Epithelial cell of proximal tubule (primary cell): ENCODE measurements at regions not wholly inside any gene's neighbourhood (a gene's known extent, or its start where the extent isn't known, plus 50 kb on each side); places are given as distances from the start of the nearest gene placed in this dataset.

Source experiments
- DNase-seq: peaks from one replicate; pipeline ENCODE4 v3.0.0-alpha.2; 2011; ENCODE audit warnings: low read depth
- H3K4me3 ChIP-seq: 2 replicates; pipeline ENCODE4 v1.5.1; 2011; ENCODE audit warnings: low read depth, mild to moderate bottlenecking, low read length
- CTCF ChIP-seq: conservative IDR thresholded peaks from 2 replicates; pipeline ENCODE4 v1.5.1; 2012; ENCODE audit warnings: low read depth, mild to moderate bottlenecking, low read length

DNA sequence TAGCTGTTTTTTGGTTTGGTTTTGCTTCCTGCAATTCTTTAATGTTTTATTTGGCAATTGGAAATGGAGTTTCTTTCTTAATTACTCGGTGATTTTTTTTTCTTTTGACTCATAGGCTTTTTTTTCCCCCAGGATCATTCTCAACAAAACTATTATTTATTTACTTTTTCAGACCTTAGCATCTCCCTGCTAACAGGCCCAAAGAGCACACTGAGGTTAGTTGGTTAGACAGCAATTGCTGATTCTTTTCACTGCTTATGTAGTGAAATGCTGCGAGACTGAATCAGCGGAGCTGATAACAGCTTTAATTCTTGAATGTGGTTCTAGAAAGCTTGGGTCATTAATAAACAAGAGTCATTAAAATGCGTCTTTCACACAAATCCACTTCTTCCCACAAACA is 79.1 kb upstream of the ZFP64 start:
- no peak overlapping the region for H3K4me3 ChIP-seq
- no peak for TF ChIP-seq CTCF
- no peak for DNase-seq

DNA sequence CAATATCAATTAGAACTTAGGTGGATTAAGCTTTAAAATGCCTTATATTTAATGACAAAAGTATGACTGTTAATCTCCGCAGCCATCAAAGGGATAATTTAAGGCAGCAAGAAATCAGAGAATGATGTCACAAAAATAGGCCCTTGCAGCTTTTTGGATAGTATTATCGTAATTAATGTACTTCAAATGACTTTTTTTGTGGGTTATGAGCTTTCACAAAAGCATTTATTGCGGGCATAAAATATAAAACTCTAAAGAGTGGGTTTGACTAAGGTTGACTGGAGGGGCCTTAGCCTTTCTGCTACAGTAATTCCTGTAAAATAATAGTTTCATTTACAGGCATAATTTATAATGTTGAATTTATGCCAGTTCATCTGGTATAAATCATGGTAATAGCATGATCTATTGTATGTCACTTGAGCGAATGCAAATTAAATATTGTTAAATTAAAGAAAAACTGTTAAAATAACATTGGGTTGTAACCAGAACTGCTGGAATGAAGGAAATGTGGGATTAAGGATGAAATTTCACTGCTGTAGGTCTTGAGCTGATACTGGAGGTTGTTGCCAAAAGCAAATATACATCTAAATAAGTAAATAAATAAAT is 78.5 kb upstream of the ZFP64 start:
- TF ChIP-seq CTCF, result no peak
- H3K4me3 ChIP-seq, result no peak overlapping the region
- no peak for DNase-seq

DNA sequence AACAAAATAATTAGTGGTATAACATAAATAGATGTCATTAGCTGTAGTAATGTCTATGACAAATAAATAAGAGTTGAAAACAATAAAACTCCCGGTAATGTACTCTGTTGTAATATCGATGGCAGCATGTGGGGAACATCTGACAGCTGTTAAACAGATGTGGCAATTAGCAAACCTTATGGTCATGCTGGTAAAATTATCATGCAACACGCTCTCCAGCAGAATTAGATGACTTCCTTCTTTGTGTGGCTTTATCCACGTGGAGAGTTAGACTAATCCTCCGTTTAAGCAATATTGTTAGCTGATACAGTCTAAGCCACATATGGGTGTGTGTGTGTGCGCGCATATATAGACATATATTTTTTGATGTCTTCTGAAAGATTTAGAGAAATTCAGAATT is 77.7 kb upstream of the ZFP64 start:
- TF ChIP-seq CTCF, result no peak
- DNase-seq, result no peak
- no peak overlapping the region for H3K4me3 ChIP-seq

DNA sequence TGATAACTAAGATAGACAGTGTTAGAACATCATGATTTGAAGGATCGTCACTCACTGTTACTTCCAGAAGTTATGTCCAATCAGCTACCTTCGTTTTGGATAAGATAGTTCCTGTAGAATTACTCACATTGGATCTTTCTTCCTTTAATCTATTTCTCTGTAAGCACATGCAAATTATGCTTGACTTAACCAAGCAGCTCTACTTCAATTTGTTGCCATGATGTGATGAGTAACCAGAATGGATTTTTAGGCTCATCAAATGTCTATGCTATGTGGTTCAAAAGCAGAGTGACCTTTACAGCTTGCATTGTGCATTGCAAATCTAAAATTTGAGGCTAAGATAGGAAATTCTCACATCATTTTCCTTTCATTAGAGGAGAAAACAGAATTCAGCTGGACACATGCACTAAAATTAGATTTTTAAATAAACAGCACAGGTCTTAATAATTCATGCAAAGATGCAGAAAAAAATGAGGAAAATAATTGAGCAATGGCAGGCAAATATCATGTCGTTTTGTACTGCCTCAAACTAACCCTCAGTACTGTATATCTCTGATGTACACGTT is 76.7 kb upstream of the ZFP64 start:
- TF ChIP-seq CTCF, result no peak
- no peak for DNase-seq
- H3K4me3 ChIP-seq, result no peak overlapping the region

- TF ChIP-seq CTCF, result no peak
- no peak overlapping the region for H3K4me3 ChIP-seq
- DNase-seq, result no peak
Observed at GRCh38 chr20:52267418-52267817, 75.8 kb upstream of the ZFP64 start.

- no peak for DNase-seq
- TF ChIP-seq CTCF, result no peak
- no peak overlapping the region for H3K4me3 ChIP-seq
Observed at GRCh38 chr20:52263757-52264156, 72.2 kb upstream of the ZFP64 start.

DNA sequence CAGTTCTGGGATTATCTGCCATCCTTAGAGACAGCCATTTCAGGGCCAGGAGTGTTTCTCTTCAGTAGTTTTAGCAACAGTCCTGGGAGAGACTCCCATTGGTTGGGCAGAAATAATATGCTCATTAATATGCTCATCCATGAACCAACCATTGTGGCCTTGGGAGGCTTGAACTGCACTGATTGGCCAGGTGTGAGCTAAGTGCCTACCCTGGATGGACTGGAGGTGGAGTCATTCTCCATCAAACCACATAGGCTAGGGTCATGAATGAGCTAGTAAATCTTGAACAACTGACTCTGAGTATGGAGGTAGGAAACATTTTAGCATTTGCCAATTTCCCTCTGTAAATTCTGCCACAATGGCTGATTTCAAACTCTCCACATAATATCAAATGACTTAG is 70.2 kb upstream of the ZFP64 start:
- no peak for DNase-seq
- no peak for TF ChIP-seq CTCF
- no peak overlapping the region for H3K4me3 ChIP-seq
